HG03095 (cell line): ENCODE measurements at regions not wholly inside any gene's neighbourhood (a gene's known extent, or its start where the extent isn't known, plus 50 kb on each side); places are given as distances from the start of the nearest gene placed in this dataset.

Source experiments
- ATAC-seq: cut with Tn5 transposase; IDR thresholded peaks from one replicate; pipeline ENCODE4 v1.9.1; 2021; ENCODE audit warnings: moderate library complexity; ENCODE audit not compliant: unreplicated experiment

- ATAC-seq, result no peak
Measured at GRCh38 chr6:137775227-137775626, 91.8 kb upstream of the TNFAIP3 start.

GRCh38 chr6:137775720-137776119, 91.3 kb upstream of the TNFAIP3 start:
- no peak for ATAC-seq

GRCh38 chr6:137776256-137776655, 90.8 kb upstream of the TNFAIP3 start:
- no peak for ATAC-seq

GRCh38 chr6:137776786-137777686, 90.0 kb upstream of the TNFAIP3 start:
- ATAC-seq, result no peak

GRCh38 chr6:137777687-137778075, 89.4 kb upstream of the TNFAIP3 start:
- no peak for ATAC-seq

GRCh38 chr6:137779982-137780381, 87.1 kb upstream of the TNFAIP3 start:
- no peak for ATAC-seq

GRCh38 chr6:137780447-137781034, 86.5 kb upstream of the TNFAIP3 start:
- no peak for ATAC-seq

GRCh38 chr6:137781639-137782038, 85.4 kb upstream of the TNFAIP3 start:
- ATAC-seq, result no peak

GRCh38 chr6:137782166-137783039, 84.7 kb upstream of the TNFAIP3 start:
- no peak for ATAC-seq

GRCh38 chr6:137783710-137784109, 83.3 kb upstream of the TNFAIP3 start:
- ATAC-seq, result no peak

GRCh38 chr6:137784583-137784982, 82.5 kb upstream of the TNFAIP3 start:
- ATAC-seq, result no peak

- no peak for ATAC-seq
Measured at GRCh38 chr6:137787016-137787415, 80.0 kb upstream of the TNFAIP3 start.

- ATAC-seq, result no peak
Measured at GRCh38 chr6:137788248-137788647, 78.8 kb upstream of the TNFAIP3 start.

- ATAC-seq, result no peak
Measured at GRCh38 chr6:137791281-137792159, 75.5 kb upstream of the TNFAIP3 start.

GRCh38 chr6:137792160-137793033, 74.7 kb upstream of the TNFAIP3 start:
- no peak for ATAC-seq

- no peak for ATAC-seq
Measured at GRCh38 chr6:137793805-137794515, 73.1 kb upstream of the TNFAIP3 start.

- no peak for ATAC-seq
Measured at GRCh38 chr6:137794516-137795201, 72.4 kb upstream of the TNFAIP3 start.

GRCh38 chr6:137795501-137795900, 71.6 kb upstream of the TNFAIP3 start:
- ATAC-seq, result no peak
